Naive thymus-derived CD4-positive, alpha-beta T cell (primary cell): ENCODE measurements at regions not wholly inside any gene's neighbourhood (a gene's known extent, or its start where the extent isn't known, plus 50 kb on each side); places are given as distances from the start of the nearest gene placed in this dataset.

Source experiments
- ATAC-seq: fragments of 150-1000 bp; cut with Tn5 transposase; 2 replicates; pipeline ENCODE4 v1.10.0; 2021; ENCODE audit warnings: mild to moderate bottlenecking, moderate library complexity
- CTCF ChIA-PET: fragments of 350-600 bp; sonication (Branson Sonifier 250); formaldehyde crosslinking; loops from one replicate; lab custom pipeline; 2021; ENCODE audit warnings: antibody characterized with exemption; lab: Charles Lee
- POLR2A ChIA-PET: fragments of 350-600 bp; sonication (Branson Sonifier 250); formaldehyde crosslinking; loops from one replicate; lab custom pipeline; 2021; ENCODE audit warnings: antibody characterized with exemption, inconsistent platforms; lab: Charles Lee
- DNase-seq, 9 donors: peaks; one replicate each; pipeline versions ENCODE4 v3.0.0 to v3.0.0-alpha.2; 2020 to 2022; ENCODE audit warnings: mixed read lengths in 1 of 9
- H3K27ac ChIP-seq: one replicate; pipeline ENCODE4 v1.7.0; 2013; ENCODE audit warnings: mild to moderate bottlenecking, low read depth, low read length, moderate library complexity
- H3K27me3 ChIP-seq, 2 donors: one replicate each; pipeline ENCODE4 v1.7.0; 2013; ENCODE audit warnings: low read length in 2 of 2, mild to moderate bottlenecking in 2 of 2, moderate library complexity in 2 of 2; ENCODE audit not compliant: control insufficient read depth in 2 of 2, insufficient read depth in 2 of 2
- H3K36me3 ChIP-seq, 3 experiments: 1 replicate in 2 of 3; 2 replicates in 1 of 3; pipeline ENCODE4 v1.7.0; 2013; ENCODE audit warnings: low read length in 3 of 3, mild to moderate bottlenecking in 3 of 3, moderate library complexity in 1 of 3; ENCODE audit not compliant: insufficient read depth in 3 of 3, control insufficient read depth in 2 of 3
- H3K4me1 ChIP-seq, 2 donors: one replicate each; pipeline ENCODE4 v1.7.0; 2013; ENCODE audit warnings: low read length in 2 of 2, mild to moderate bottlenecking in 2 of 2, moderate library complexity in 1 of 2; ENCODE audit not compliant: control insufficient read depth in 2 of 2, insufficient read depth in 2 of 2
- H3K4me3 ChIP-seq: 2 replicates; pipeline ENCODE4 v1.7.0; 2013; ENCODE audit warnings: mild to moderate bottlenecking, low read length
- H3K9me3 ChIP-seq, 3 experiments: 1 replicate in 2 of 3; 2 replicates in 1 of 3; pipeline ENCODE4 v1.7.0; 2013; ENCODE audit warnings: low read length in 3 of 3; ENCODE audit not compliant: control insufficient read depth in 2 of 3
- H3K27ac Mint-ChIP-seq, 9 donors: one replicate each; pipeline ENCODE4 v1.8.0; 2020 to 2022; ENCODE audit warnings: mixed read lengths in 9 of 9, mild to moderate bottlenecking in 8 of 9, moderate library complexity in 5 of 9, inconsistent platforms in 2 of 9
- H3K27me3 Mint-ChIP-seq, 5 donors: one replicate each; pipeline ENCODE4 v1.8.0; 2021 to 2022; ENCODE audit warnings: mixed read lengths in 5 of 5, mild to moderate bottlenecking in 1 of 5
- H3K36me3 Mint-ChIP-seq, 5 donors: one replicate each; pipeline ENCODE4 v1.8.0; 2020 to 2022; ENCODE audit warnings: mixed read lengths in 5 of 5, mild to moderate bottlenecking in 3 of 5, inconsistent platforms in 1 of 5
- H3K4me1 Mint-ChIP-seq, 7 donors: one replicate each; pipeline ENCODE4 v1.8.0; 2020 to 2022; ENCODE audit warnings: mixed read lengths in 7 of 7, mild to moderate bottlenecking in 3 of 7, inconsistent platforms in 1 of 7
- H3K4me3 Mint-ChIP-seq, 10 donors: one replicate each; pipeline ENCODE4 v1.8.0; 2020 to 2022; ENCODE audit warnings: mild to moderate bottlenecking in 10 of 10, mixed read lengths in 10 of 10, moderate library complexity in 6 of 10, inconsistent platforms in 2 of 10
- H3K9me3 Mint-ChIP-seq, 11 donors: one replicate each; pipeline ENCODE4 v1.8.0; 2020 to 2022; ENCODE audit warnings: mixed read lengths in 11 of 11, mild to moderate bottlenecking in 4 of 11, inconsistent platforms in 1 of 11, moderate library complexity in 1 of 11
- intact Hi-C, 2 donors: fragments of 100-400 bp; cut with micrococcal nuclease; formaldehyde crosslinking; loops; one replicate each; pipeline ENCODE4 v1.15.1; 2023

GRCh38 chr1:172764378-172764777 lies 105.5 kb downstream of the FASLG start:
- no peak overlapping the region for H3K4me3 ChIP-seq
- H3K4me1 ChIP-seq: peaks cover 0 to 25% of the 10 kb centered on the region in 2 donors
- intact Hi-C loops: loop anchor here in 1 of 2 donors (1.0 to 5.0 kb wide), 2 partner anchors 18 to 1058 kb away; partner anchors contain the start of genes CENPL and DARS2
- H3K9me3 Mint-ChIP-seq: peaks cover 0 to 4% (median 0%) of the 10 kb centered on the region in 11 donors
- no peaks in the 10 kb centered on the region for H3K9me3 ChIP-seq
- H3K36me3 ChIP-seq: no peaks in the 10 kb centered on the region
- ATAC-seq (peak; percentile 84), DNase-seq (peak in 8 of 9 donors; percentile 19 to 86 (median 77))
- H3K27ac Mint-ChIP-seq: peak overlapping the region in 8 of 9 donors; percentile 83 to 92 (median 88)
- peaks cover 3 to 60% (median 44%) of the 10 kb centered on the region in 7 donors for H3K4me1 Mint-ChIP-seq
- H3K36me3 Mint-ChIP-seq: peaks cover 0 to 5% (median 0%) of the 10 kb centered on the region in 5 donors
- CTCF ChIA-PET: interaction anchor here (1.0 to 2.6 kb wide), 4 partner anchors 14 to 437 kb away, joined by 3 to 19 read pairs (median 8); no protein-coding TSS in a partner anchor
- H3K4me3 Mint-ChIP-seq: peak overlapping the region in 9 of 10 donors; percentile 42 to 72 (median 64)
- peak overlapping the region; percentile 17 for H3K27ac ChIP-seq
- H3K27me3 Mint-ChIP-seq: peaks cover 0 to 9% (median 0%) of the 10 kb centered on the region in 5 donors
- no peaks in the 10 kb centered on the region for H3K27me3 ChIP-seq
- POLR2A ChIA-PET: interaction anchor here (0.5 to 2.5 kb wide), 5 partner anchors 9 to 128 kb away, joined by 3 to 11 read pairs (median 4); no protein-coding TSS in a partner anchor

DNA sequence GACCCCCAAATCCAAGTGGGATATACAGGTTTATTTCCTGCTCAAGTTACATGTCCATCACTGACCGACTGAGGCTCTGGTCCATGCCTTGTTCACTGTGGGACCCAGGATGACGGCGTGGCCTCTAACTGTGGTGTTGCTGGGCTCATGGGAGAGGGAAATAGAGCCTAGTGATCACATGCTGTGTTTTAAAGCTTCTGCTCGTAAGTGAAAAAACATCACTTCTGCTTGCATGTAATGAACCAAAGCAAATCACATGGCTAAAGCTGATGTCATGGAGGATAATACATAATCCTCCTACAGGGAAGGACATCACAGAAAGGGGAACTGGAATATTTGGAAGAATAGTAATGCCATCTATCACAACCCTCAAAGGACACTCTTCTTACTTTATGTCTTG lies 107.6 kb downstream of the FASLG start:
- Mint-ChIP-seq H3K27me3 (peaks cover 0 to 7% (median 0%) of the 10 kb centered on the region in 5 donors), H3K4me1 (peaks cover 3 to 51% (median 44%) of the 10 kb centered on the region in 7 donors), H3K36me3 (peaks cover 0 to 4% (median 0%) of the 10 kb centered on the region in 5 donors), H3K9me3 (peaks cover 0 to 4% (median 0%) of the 10 kb centered on the region in 11 donors), H3K27ac (peak overlapping the region in 1 of 9 donors; percentile 89), H3K4me3 (no peak overlapping the region)
- peak; percentile 40 for ATAC-seq
- H3K4me3 ChIP-seq: no peak overlapping the region
- H3K27me3 ChIP-seq: no peaks in the 10 kb centered on the region
- ChIA-PET POLR2A (interaction anchor here (2.5 kb wide), 1 partner anchor 9 kb away, joined by 9 read pairs; no protein-coding TSS in a partner anchor), CTCF (interaction anchor here (0.6 to 1.6 kb wide), 5 partner anchors 9 to 50 kb away, joined by 3 to 4 read pairs (median 3); no protein-coding TSS in a partner anchor)
- no peak overlapping the region for H3K27ac ChIP-seq
- no peaks in the 10 kb centered on the region for H3K9me3 ChIP-seq
- H3K4me1 ChIP-seq: peaks cover 0 to 25% of the 10 kb centered on the region in 2 donors
- DNase-seq: no peak
- intact Hi-C loops: no loop called here
- no peaks in the 10 kb centered on the region for H3K36me3 ChIP-seq

DNA sequence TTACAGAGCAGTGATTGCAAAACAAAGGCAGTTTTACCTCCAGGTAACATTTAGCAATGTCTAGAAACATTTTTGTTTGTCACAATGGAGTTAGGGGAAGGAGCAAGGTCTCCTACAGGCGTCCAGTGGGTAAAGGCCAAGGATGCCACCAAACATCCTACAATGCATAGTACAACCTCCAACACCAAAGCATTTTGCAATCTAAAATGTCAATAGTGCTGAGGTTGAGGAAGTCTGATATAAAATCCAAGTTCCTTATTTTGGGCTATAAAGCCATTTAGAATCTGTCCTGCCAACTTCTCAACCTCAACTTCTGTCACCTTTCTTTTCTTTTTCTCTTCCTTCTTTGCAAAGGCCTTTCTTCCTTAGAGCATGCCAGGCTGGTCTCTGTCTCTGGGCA lies 111.2 kb downstream of the FASLG start:
- Mint-ChIP-seq H3K4me1 (peaks cover 0 to 20% (median 10%) of the 10 kb centered on the region in 7 donors), H3K4me3 (no peak overlapping the region), H3K27me3 (peaks cover 0 to 4% (median 0%) of the 10 kb centered on the region in 5 donors), H3K9me3 (no peaks in the 10 kb centered on the region), H3K36me3 (peaks cover 0 to 4% (median 0%) of the 10 kb centered on the region in 5 donors), H3K27ac (peak overlapping the region in 1 of 9 donors; percentile 32)
- no peaks in the 10 kb centered on the region for H3K9me3 ChIP-seq
- H3K4me1 ChIP-seq: peaks cover 0 to 7% of the 10 kb centered on the region in 2 donors
- H3K27ac ChIP-seq: no peak overlapping the region
- H3K36me3 ChIP-seq: no peaks in the 10 kb centered on the region
- no peaks in the 10 kb centered on the region for H3K27me3 ChIP-seq
- ATAC-seq (no peak), DNase-seq (no peak)
- POLR2A ChIA-PET: no interaction called here
- CTCF ChIA-PET: no interaction called here
- intact Hi-C loops: no loop called here
- no peak overlapping the region for H3K4me3 ChIP-seq

GRCh38 chr1:172774561-172774960 lies 115.7 kb downstream of the FASLG start:
- Mint-ChIP-seq H3K4me3 (no peak overlapping the region), H3K9me3 (no peaks in the 10 kb centered on the region), H3K4me1 (peaks cover 8 to 21% (median 11%) of the 10 kb centered on the region in 7 donors), H3K36me3 (peaks cover 0 to 4% (median 0%) of the 10 kb centered on the region in 5 donors), H3K27ac (no peak overlapping the region), H3K27me3 (peaks cover 0 to 9% (median 0%) of the 10 kb centered on the region in 5 donors)
- ChIA-PET POLR2A (interaction anchor here (2.1 kb wide), 1 partner anchor 9 kb away, joined by 9 read pairs; no protein-coding TSS in a partner anchor), CTCF (interaction anchor here (1.0 to 1.7 kb wide), 3 partner anchors 9 to 93 kb away, joined by 3 to 6 read pairs (median 4); no protein-coding TSS in a partner anchor)
- DNase-seq (no peak), ATAC-seq (no peak)
- Histone ChIP-seq H3K4me3 (no peak overlapping the region), H3K27me3 (no peaks in the 10 kb centered on the region), H3K4me1 (peaks cover 0 to 8% of the 10 kb centered on the region in 2 donors), H3K9me3 (no peaks in the 10 kb centered on the region), H3K27ac (no peak overlapping the region), H3K36me3 (no peaks in the 10 kb centered on the region)
- intact Hi-C loops: no loop called here

GRCh38 chr1:172775606-172776005 lies 116.7 kb downstream of the FASLG start:
- no peaks in the 10 kb centered on the region for H3K9me3 Mint-ChIP-seq
- no peak overlapping the region for H3K27ac Mint-ChIP-seq
- Histone ChIP-seq H3K4me3 (no peak overlapping the region), H3K4me1 (peaks cover 0 to 9% of the 10 kb centered on the region in 2 donors), H3K27ac (no peak overlapping the region), H3K27me3 (no peaks in the 10 kb centered on the region), H3K9me3 (no peaks in the 10 kb centered on the region), H3K36me3 (no peaks in the 10 kb centered on the region)
- DNase-seq (no peak), ATAC-seq (no peak)
- no peaks in the 10 kb centered on the region for H3K36me3 Mint-ChIP-seq
- intact Hi-C loops: loop anchor here in 1 of 2 donors (5.0 kb wide), 2 partner anchors 42 to 167 kb away; no protein-coding TSS in a partner anchor
- ChIA-PET CTCF (interaction anchor here (0.6 to 1.1 kb wide), 2 partner anchors 10 to 1051 kb away, joined by 4 to 5 read pairs; no protein-coding TSS in a partner anchor), POLR2A (interaction anchor here (2.1 kb wide), 1 partner anchor 10 kb away, joined by 9 read pairs; no protein-coding TSS in a partner anchor)
- peaks cover 8 to 25% (median 17%) of the 10 kb centered on the region in 7 donors for H3K4me1 Mint-ChIP-seq
- H3K4me3 Mint-ChIP-seq: no peak overlapping the region
- H3K27me3 Mint-ChIP-seq: peaks cover 0 to 9% (median 0%) of the 10 kb centered on the region in 5 donors

DNA sequence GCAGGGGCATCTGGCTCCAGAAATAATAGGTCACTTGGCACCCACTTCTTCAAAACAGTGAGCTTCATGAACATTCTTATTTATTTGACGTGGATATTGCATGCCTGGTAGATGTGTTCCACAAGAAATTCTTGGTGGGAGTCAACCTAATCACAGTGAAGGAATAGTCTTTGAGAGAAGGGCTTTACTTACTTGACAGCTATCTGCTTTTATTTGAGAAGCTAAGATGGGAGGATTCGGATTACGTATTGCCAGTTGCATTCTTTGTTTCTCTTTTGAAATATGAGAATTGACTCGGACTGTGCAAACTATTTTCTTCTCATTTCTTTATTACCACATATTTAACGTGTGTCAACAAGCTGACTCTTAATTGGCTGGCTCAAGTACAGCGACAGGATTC lies 117.2 kb downstream of the FASLG start:
- peaks cover 8 to 25% (median 17%) of the 10 kb centered on the region in 7 donors for H3K4me1 Mint-ChIP-seq
- H3K36me3 ChIP-seq: no peaks in the 10 kb centered on the region
- H3K27me3 Mint-ChIP-seq: peaks cover 0 to 9% (median 0%) of the 10 kb centered on the region in 5 donors
- POLR2A ChIA-PET: interaction anchor here (2.1 kb wide), 1 partner anchor 11 kb away, joined by 9 read pairs; no protein-coding TSS in a partner anchor
- no peak overlapping the region for H3K27ac Mint-ChIP-seq
- no peak overlapping the region for H3K27ac ChIP-seq
- no peaks in the 10 kb centered on the region for H3K36me3 Mint-ChIP-seq
- ATAC-seq (no peak), DNase-seq (no peak)
- CTCF ChIA-PET: interaction anchor here (0.6 kb wide), 1 partner anchor 1050 kb away, joined by 5 read pairs; no protein-coding TSS in a partner anchor
- H3K9me3 Mint-ChIP-seq: no peaks in the 10 kb centered on the region
- H3K4me1 ChIP-seq: peaks cover 0 to 9% of the 10 kb centered on the region in 2 donors
- H3K9me3 ChIP-seq: no peaks in the 10 kb centered on the region
- no peak overlapping the region for H3K4me3 ChIP-seq
- intact Hi-C loops: loop anchor here in 1 of 2 donors (5.0 kb wide), 2 partner anchors 41 to 166 kb away; no protein-coding TSS in a partner anchor
- no peak overlapping the region for H3K4me3 Mint-ChIP-seq
- H3K27me3 ChIP-seq: no peaks in the 10 kb centered on the region
